Stomach (tissue), 4 donors: ENCODE measurements at regions not wholly inside any gene's neighbourhood (a gene's known extent, or its start where the extent isn't known, plus 50 kb on each side); places are given as distances from the start of the nearest gene placed in this dataset.

Experiments
- EP300 ChIP-seq: sonication (generic); formaldehyde crosslinking; IDR thresholded peaks from one replicate; pipeline ENCODE4 v1.6.1; 2017; ENCODE audit warnings: antibody characterized with exemption
- POLR2A ChIP-seq, 4 donors: fragments of 450-650 bp; IDR thresholded peaks; one replicate each; pipeline ENCODE4 v1.6.1; 2016; ENCODE audit warnings: antibody characterized with exemption in 4 of 4, control low read depth in 2 of 4, mild to moderate bottlenecking in 1 of 4, moderate library complexity in 1 of 4
- POLR2AphosphoS5 ChIP-seq, 3 donors: sonication (generic); formaldehyde crosslinking; IDR thresholded peaks; one replicate each; pipeline ENCODE4 v1.6.1; 2016; ENCODE audit warnings: antibody characterized with exemption in 3 of 3
- TF ChIP-seq, protein P1 (sequence below), 7 experiments: fragments of 450-650 bp in 4 of 7; fragments of 200-600 bp in 3 of 7; sonication (generic) in 3 of 7; IDR thresholded peaks; one replicate each; pipeline ENCODE4 v1.5.1; 2016 to 2019; ENCODE audit warnings: antibody characterized with exemption in 7 of 7, control low read depth in 2 of 7, mild to moderate bottlenecking in 1 of 7

DNA sequence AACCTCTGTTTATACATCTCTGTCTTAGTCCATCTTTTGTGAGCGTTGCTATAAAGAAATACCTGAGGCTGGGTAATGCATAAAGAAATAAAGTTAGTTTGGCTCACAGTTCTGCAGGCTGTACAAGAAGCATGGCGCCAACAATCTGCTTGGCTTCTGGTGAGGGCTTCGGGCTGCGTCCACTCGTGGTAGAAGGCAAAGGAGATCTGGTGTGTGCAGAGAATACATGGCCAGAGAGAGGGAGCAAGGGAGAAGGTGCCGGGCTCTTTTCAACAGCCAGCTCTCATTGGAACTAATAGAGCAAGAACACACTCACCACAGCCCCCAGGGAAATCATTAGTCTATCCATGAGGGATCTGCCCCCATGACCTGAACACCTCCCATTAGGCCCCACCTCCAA lies 100.3 kb upstream of the SRSF6 start:
- TF ChIP-seq, protein P1, sequence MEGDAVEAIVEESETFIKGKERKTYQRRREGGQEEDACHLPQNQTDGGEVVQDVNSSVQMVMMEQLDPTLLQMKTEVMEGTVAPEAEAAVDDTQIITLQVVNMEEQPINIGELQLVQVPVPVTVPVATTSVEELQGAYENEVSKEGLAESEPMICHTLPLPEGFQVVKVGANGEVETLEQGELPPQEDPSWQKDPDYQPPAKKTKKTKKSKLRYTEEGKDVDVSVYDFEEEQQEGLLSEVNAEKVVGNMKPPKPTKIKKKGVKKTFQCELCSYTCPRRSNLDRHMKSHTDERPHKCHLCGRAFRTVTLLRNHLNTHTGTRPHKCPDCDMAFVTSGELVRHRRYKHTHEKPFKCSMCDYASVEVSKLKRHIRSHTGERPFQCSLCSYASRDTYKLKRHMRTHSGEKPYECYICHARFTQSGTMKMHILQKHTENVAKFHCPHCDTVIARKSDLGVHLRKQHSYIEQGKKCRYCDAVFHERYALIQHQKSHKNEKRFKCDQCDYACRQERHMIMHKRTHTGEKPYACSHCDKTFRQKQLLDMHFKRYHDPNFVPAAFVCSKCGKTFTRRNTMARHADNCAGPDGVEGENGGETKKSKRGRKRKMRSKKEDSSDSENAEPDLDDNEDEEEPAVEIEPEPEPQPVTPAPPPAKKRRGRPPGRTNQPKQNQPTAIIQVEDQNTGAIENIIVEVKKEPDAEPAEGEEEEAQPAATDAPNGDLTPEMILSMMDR (IDR thresholded peaks at IDR 0.05) = no peak
- TF ChIP-seq POLR2A (IDR thresholded peaks at IDR 0.05) (no peak), POLR2AphosphoS5 (IDR thresholded peaks at IDR 0.05) (no peak), EP300 (no peak)
